GM23338 (cell line): ENCODE measurements at regions not wholly inside any gene's neighbourhood (a gene's known extent, or its start where the extent isn't known, plus 50 kb on each side); places are given as distances from the start of the nearest gene placed in this dataset.

Experiments used
- ATAC-seq: fragments of 200-7000 bp; cut with Tn5 transposase; 3 replicates; pipeline ENCODE4 v1.9.1; 2020
- DNase-seq: peaks from one replicate; pipeline ENCODE4 v3.0.0-alpha.2; 2015; ENCODE audit warnings: low spot score
- H2AFZ ChIP-seq: fragments of 200-600 bp; sonication (generic); 2 replicates; pipeline ENCODE4 v1.8.0; 2016; ENCODE audit warnings: antibody characterized with exemption, mild to moderate bottlenecking, moderate library complexity
- H3F3A ChIP-seq: fragments of 200-600 bp; sonication (generic); replicated peaks from 2 replicates; pipeline ENCODE4 v1.8.0; 2017; ENCODE audit warnings: antibody characterized with exemption, mixed run types, low read depth
- H3K27ac ChIP-seq: fragments of 200-600 bp; sonication (generic); 2 replicates; pipeline ENCODE4 v1.6.1; 2016; ENCODE audit warnings: low read depth
- H3K27me3 ChIP-seq: fragments of 200-600 bp; sonication (generic); 2 replicates; pipeline ENCODE4 v1.8.0; 2016; ENCODE audit warnings: mild to moderate bottlenecking, mixed run types, moderate library complexity; ENCODE audit not compliant: insufficient read depth
- H3K36me3 ChIP-seq: fragments of 200-600 bp; sonication (generic); 2 replicates; pipeline ENCODE4 v1.8.0; 2016; ENCODE audit warnings: mild to moderate bottlenecking; ENCODE audit not compliant: insufficient read depth
- H3K4me1 ChIP-seq: fragments of 200-600 bp; sonication (generic); 2 replicates; pipeline ENCODE4 v1.8.0; 2016; ENCODE audit warnings: mild to moderate bottlenecking, moderate library complexity; ENCODE audit not compliant: insufficient read depth
- H3K4me2 ChIP-seq: fragments of 200-600 bp; sonication (generic); 2 replicates; pipeline ENCODE4 v1.7.1; 2017; ENCODE audit warnings: mixed run types
- H3K4me3 ChIP-seq: fragments of 200-600 bp; sonication (generic); 2 replicates; pipeline ENCODE4 v1.6.1; 2016; ENCODE audit warnings: mixed run types
- H3K79me2 ChIP-seq: fragments of 200-600 bp; sonication (generic); replicated peaks from 2 replicates; pipeline ENCODE4 v1.8.0; 2017; ENCODE audit warnings: mild to moderate bottlenecking; ENCODE audit not compliant: insufficient read depth
- H3K9me2 ChIP-seq: fragments of 200-600 bp; sonication (generic); 2 replicates; pipeline ENCODE4 v1.8.0; 2017; ENCODE audit not compliant: insufficient read depth
- H4K20me1 ChIP-seq: fragments of 200-600 bp; sonication (generic); replicated peaks from 2 replicates; pipeline ENCODE4 v1.8.0; 2017; ENCODE audit warnings: mild to moderate bottlenecking; ENCODE audit not compliant: insufficient read depth
- H3K27ac Mint-ChIP-seq: 2 replicates; pipeline ENCODE4 v1.8.0; 2020; ENCODE audit warnings: inconsistent platforms, mild to moderate bottlenecking, moderate library complexity, mixed read lengths
- H3K27me3 Mint-ChIP-seq: 3 replicates; pipeline ENCODE4 v1.8.0; 2022; ENCODE audit warnings: low read depth, mild to moderate bottlenecking, moderate library complexity, mixed read lengths, inconsistent platforms; ENCODE audit not compliant: insufficient read depth, poor library complexity
- H3K36me3 Mint-ChIP-seq: 3 replicates; pipeline ENCODE4 v1.8.0; 2021; ENCODE audit warnings: low read depth, mild to moderate bottlenecking, inconsistent platforms, moderate library complexity, mixed read lengths
- H3K4me1 Mint-ChIP-seq: 3 replicates; pipeline ENCODE4 v1.8.0; 2020; ENCODE audit warnings: mild to moderate bottlenecking, inconsistent platforms, mixed read lengths
- H3K4me3 Mint-ChIP-seq: 3 replicates; pipeline ENCODE4 v1.8.0; 2021; ENCODE audit warnings: moderate library complexity, mild to moderate bottlenecking, inconsistent platforms, mixed read lengths
- H3K9me3 Mint-ChIP-seq: 3 replicates; pipeline ENCODE4 v1.8.0; 2020; ENCODE audit warnings: moderate library complexity, mild to moderate bottlenecking, inconsistent platforms, mixed read lengths
- CREB1 ChIP-seq: fragments of 250-450 bp; sonication (Bioruptor Pico); IDR thresholded peaks from 2 replicates; pipeline ENCODE4 v1.5.0; 2020; ENCODE audit warnings: low read depth, mild to moderate bottlenecking, moderate library complexity
- CTCF ChIP-seq, 2 experiments: fragments of 200-600 bp in 1 of 2; sonication (generic) in 1 of 2; conservative IDR thresholded peaks; 2 replicates each; pipeline versions ENCODE4 v1.5.1 to v1.6.1; 2016 to 2017; ENCODE audit warnings: antibody characterized with exemption in 2 of 2, low read depth in 2 of 2, mild to moderate bottlenecking in 2 of 2, moderate library complexity in 1 of 2
- ETS1 ChIP-seq: IDR thresholded peaks from 2 replicates; pipeline ENCODE4 v1.6.1; 2016; ENCODE audit warnings: antibody characterized with exemption
- EZH2 ChIP-seq: fragments of 200-600 bp; sonication (generic); IDR thresholded peaks from one replicate; pipeline ENCODE4 v1.8.0; 2017; ENCODE audit warnings: antibody characterized with exemption, mild to moderate bottlenecking, low read depth; ENCODE audit not compliant: unreplicated experiment
- EZH2phosphoT487 ChIP-seq: fragments of 200-600 bp; sonication (generic); IDR thresholded peaks from one replicate; pipeline ENCODE4 v1.8.1; 2018; ENCODE audit warnings: antibody characterized with exemption; ENCODE audit not compliant: unreplicated experiment
- JUNB ChIP-seq: IDR thresholded peaks from one replicate; pipeline ENCODE4 v1.6.1; 2016; ENCODE audit warnings: antibody characterized with exemption; ENCODE audit not compliant: unreplicated experiment
- NANOG ChIP-seq: IDR thresholded peaks from 2 replicates; pipeline ENCODE4 v1.6.1; 2016; ENCODE audit warnings: antibody characterized with exemption, borderline replicate concordance
- POLR2AphosphoS5 ChIP-seq: IDR thresholded peaks from 2 replicates; pipeline ENCODE4 v1.6.1; 2016; ENCODE audit warnings: antibody characterized with exemption, low read depth
- REST ChIP-seq: IDR thresholded peaks from one replicate; pipeline ENCODE4 v1.6.1; 2018; ENCODE audit warnings: antibody characterized with exemption; ENCODE audit not compliant: unreplicated experiment
- STAT1 ChIP-seq: IDR thresholded peaks from one replicate; pipeline ENCODE4 v1.6.1; 2016; ENCODE audit warnings: antibody characterized with exemption; ENCODE audit not compliant: unreplicated experiment
- ZNF114 ChIP-seq: fragments of 250-450 bp; sonication (Bioruptor Pico); IDR thresholded peaks from 2 replicates; pipeline ENCODE4 v1.5.0; 2020; ENCODE audit warnings: mild to moderate bottlenecking, moderate library complexity
- ZNF331 ChIP-seq: fragments of 250-450 bp; sonication (Bioruptor Pico); IDR thresholded peaks from 2 replicates; pipeline ENCODE4 v1.5.0; 2020; ENCODE audit warnings: low read depth, mild to moderate bottlenecking, moderate library complexity
- ZNF462 ChIP-seq: fragments of 250-450 bp; sonication (Bioruptor Pico); IDR thresholded peaks from 2 replicates; pipeline ENCODE4 v1.5.0; 2020; ENCODE audit warnings: mild to moderate bottlenecking, moderate library complexity

- Histone ChIP-seq H3F3A (no peaks in the 10 kb centered on the region), H3K27ac (no peak overlapping the region), H3K79me2 (no peaks in the 10 kb centered on the region), H3K4me3 (no peak overlapping the region), H3K27me3 (peaks cover 16% of the 10 kb centered on the region), H3K36me3 (no peaks in the 10 kb centered on the region), H3K4me2 (no peak overlapping the region), H3K9me2 (no peaks in the 10 kb centered on the region), H2AFZ (no peak overlapping the region), H3K4me1 (peaks cover 5% of the 10 kb centered on the region; the same call in 1 of the 2 replicates), H4K20me1 (no peaks in the 10 kb centered on the region)
- Mint-ChIP-seq H3K9me3 (no peaks in the 10 kb centered on the region), H3K4me1 (no peaks in the 10 kb centered on the region; the same call in 2 of the 3 replicates), H3K27ac (no peak overlapping the region), H3K27me3 (peaks cover 4% of the 10 kb centered on the region), H3K4me3 (no peak overlapping the region), H3K36me3 (no peaks in the 10 kb centered on the region)
- no peak for DNase-seq
- no peak for TF ChIP-seq CREB1 (CRISPR knock-in tag)
- no peak for TF ChIP-seq EZH2phosphoT487
- TF ChIP-seq JUNB, result no peak
- no peak for TF ChIP-seq ZNF462 (CRISPR knock-in tag)
- TF ChIP-seq EZH2, result no peak
- no peak for TF ChIP-seq NANOG
- TF ChIP-seq ETS1, result no peak
- TF ChIP-seq CTCF (conservative IDR thresholded peaks at IDR 0.05; ENCODE audit: low read depth in 2 of 2), result no peak
- TF ChIP-seq STAT1, result no peak
- no peak for TF ChIP-seq POLR2AphosphoS5
- no peak for TF ChIP-seq ZNF114
- TF ChIP-seq ZNF331 (CRISPR knock-in tag), result no peak
- no peak for TF ChIP-seq REST
- no peak for ATAC-seq
Observed at GRCh38 chr15:28786521-28786920, 61.9 kb downstream of the GOLGA6L7 start.
